Gastroesophageal sphincter (tissue), 4 donors: ENCODE measurements at regions not wholly inside any gene's neighbourhood (a gene's known extent, or its start where the extent isn't known, plus 50 kb on each side); places are given as distances from the start of the nearest gene placed in this dataset.

Experiments used
- ATAC-seq: fragments of 150-250 bp; one replicate; pipeline ENCODE4 v1.9.1; 2016; ENCODE audit warnings: mild to moderate bottlenecking, moderate library complexity
- H3K27ac ChIP-seq, 4 donors: fragments of 200-600 bp; sonication (generic) in 3 of 4; 1 replicate in 3 of 4; 2 replicates in 1 of 4; pipeline ENCODE4 v1.5.1; 2016 to 2019
- H3K27me3 ChIP-seq: fragments of 200-600 bp; sonication (generic); one replicate; pipeline ENCODE4 v1.5.1; 2019
- H3K36me3 ChIP-seq, 2 donors: fragments of 200-600 bp; sonication (generic); one replicate each; pipeline ENCODE4 v1.5.1; 2019; ENCODE audit warnings: control low read depth in 1 of 2
- H3K4me1 ChIP-seq, 3 donors: fragments of 200-600 bp; sonication (generic); 1 replicate in 2 of 3; 2 replicates in 1 of 3; pipeline ENCODE4 v1.5.1; 2016 to 2019; ENCODE audit warnings: control low read depth in 2 of 3
- H3K4me3 ChIP-seq, 2 donors: fragments of 200-600 bp; sonication (generic); one replicate each; pipeline ENCODE4 v1.5.1; 2019; ENCODE audit warnings: mild to moderate bottlenecking in 1 of 2, moderate library complexity in 1 of 2
- H3K9me3 ChIP-seq, 3 donors: fragments of 200-600 bp; sonication (generic); one replicate each; pipeline ENCODE4 v1.5.1; 2017 to 2019; ENCODE audit warnings: control low read depth in 2 of 3
- CTCF ChIP-seq, 4 experiments: fragments of 200-600 bp in 2 of 4; fragments of 450-650 bp in 2 of 4; sonication (generic) in 1 of 4; IDR thresholded peaks; one replicate each; pipeline ENCODE4 v1.5.1; 2017 to 2019; ENCODE audit warnings: antibody characterized with exemption in 4 of 4, mild to moderate bottlenecking in 2 of 4, moderate library complexity in 2 of 4
- EP300 ChIP-seq: sonication (generic); formaldehyde crosslinking; IDR thresholded peaks from one replicate; pipeline ENCODE4 v1.6.1; 2017; ENCODE audit warnings: antibody characterized with exemption, mild to moderate bottlenecking
- POLR2A ChIP-seq, 2 donors: fragments of 450-650 bp; IDR thresholded peaks; one replicate each; pipeline ENCODE4 v1.6.1; 2017; ENCODE audit warnings: antibody characterized with exemption in 2 of 2, mild to moderate bottlenecking in 2 of 2, moderate library complexity in 1 of 2
- POLR2AphosphoS5 ChIP-seq: sonication (generic); formaldehyde crosslinking; IDR thresholded peaks from one replicate; pipeline ENCODE4 v1.6.1; 2017; ENCODE audit warnings: antibody characterized with exemption
- WGBS, 2 donors: methylation state at CpG; one replicate each; pipeline ENCODE4 v1.1.5; 2018; ENCODE audit warnings: low coverage in 1 of 2; 5-methylcytosine and 5-hydroxymethylcytosine counted together

GRCh38 chr4:60500810-60501209 is 699.3 kb upstream of the ADGRL3 start:
- Histone ChIP-seq H3K36me3 (no peaks in the 10 kb centered on the region), H3K4me1 (no peaks in the 10 kb centered on the region), H3K27ac (no peak overlapping the region), H3K27me3 (no peaks in the 10 kb centered on the region), H3K9me3 (no peaks in the 10 kb centered on the region), H3K4me3 (no peak overlapping the region)
- 62 to 67% methylated on average over 1 of the region's 1 CpG for WGBS, 2 donors
- TF ChIP-seq POLR2AphosphoS5 (no peak), CTCF (IDR thresholded peaks at IDR 0.05) (no peak), EP300 (no peak), POLR2A (IDR thresholded peaks at IDR 0.05) (no peak)
- no peak for ATAC-seq

GRCh38 chr4:60502733-60503132 is 697.4 kb upstream of the ADGRL3 start:
- Histone ChIP-seq H3K27me3 (no peaks in the 10 kb centered on the region), H3K27ac (no peak overlapping the region), H3K9me3 (no peaks in the 10 kb centered on the region), H3K4me3 (no peak overlapping the region), H3K4me1 (no peaks in the 10 kb centered on the region), H3K36me3 (no peaks in the 10 kb centered on the region)
- TF ChIP-seq POLR2AphosphoS5 (no peak), CTCF (IDR thresholded peaks at IDR 0.05) (no peak), POLR2A (IDR thresholded peaks at IDR 0.05) (no peak), EP300 (no peak)
- no peak for ATAC-seq

- no peak for ATAC-seq
- no peak overlapping the region for H3K27ac ChIP-seq
- H3K4me3 ChIP-seq: no peak overlapping the region
- no peak for TF ChIP-seq EP300
- TF ChIP-seq POLR2AphosphoS5: no peak
- TF ChIP-seq CTCF (IDR thresholded peaks at IDR 0.05): no peak
- TF ChIP-seq POLR2A (IDR thresholded peaks at IDR 0.05): no peak
- no peaks in the 10 kb centered on the region for H3K27me3 ChIP-seq
- no peaks in the 10 kb centered on the region for H3K4me1 ChIP-seq
- 100% methylated on average over 1 of the region's 1 CpG for WGBS, 2 donors
- H3K9me3 ChIP-seq: peaks cover 0 to 8% (median 0%) of the 10 kb centered on the region in 3 donors
- H3K36me3 ChIP-seq: no peaks in the 10 kb centered on the region
These were observed 694.1 kb upstream of the ADGRL3 start for GRCh38 chr4:60506061-60506460.

- no peak for ATAC-seq
- no peaks in the 10 kb centered on the region for H3K36me3 ChIP-seq
- TF ChIP-seq POLR2AphosphoS5: no peak
- TF ChIP-seq EP300: no peak
- TF ChIP-seq CTCF (IDR thresholded peaks at IDR 0.05): no peak
- no peak for TF ChIP-seq POLR2A (IDR thresholded peaks at IDR 0.05)
- no peaks in the 10 kb centered on the region for H3K9me3 ChIP-seq
- no peak overlapping the region for H3K4me3 ChIP-seq
- no peak overlapping the region for H3K27ac ChIP-seq
- no peaks in the 10 kb centered on the region for H3K4me1 ChIP-seq
- WGBS, 2 donors: 70 to 97% methylated on average over 3 of the region's 3 CpGs
- H3K27me3 ChIP-seq: no peaks in the 10 kb centered on the region
These were observed 677.9 kb upstream of the ADGRL3 start for GRCh38 chr4:60522265-60522664.

GRCh38 chr4:60531776-60532379 is 668.2 kb upstream of the ADGRL3 start:
- TF ChIP-seq POLR2AphosphoS5 (no peak), EP300 (no peak), CTCF (IDR thresholded peaks at IDR 0.05) (no peak), POLR2A (IDR thresholded peaks at IDR 0.05) (no peak)
- Histone ChIP-seq H3K36me3 (no peaks in the 10 kb centered on the region), H3K27ac (no peak overlapping the region), H3K27me3 (no peaks in the 10 kb centered on the region), H3K4me3 (no peak overlapping the region), H3K9me3 (no peaks in the 10 kb centered on the region), H3K4me1 (no peaks in the 10 kb centered on the region)
- 67 to 82% methylated on average over 4 of the region's 4 CpGs for WGBS, 2 donors
- ATAC-seq: no peak
